HEK293T (cell line): ENCODE measurements at regions not wholly inside any gene's neighbourhood (a gene's known extent, or its start where the extent isn't known, plus 50 kb on each side); places are given as distances from the start of the nearest gene placed in this dataset.

Experiments used
- ARNT ChIP-seq: fragments of 450-650 bp; IDR thresholded peaks from 2 replicates; pipeline ENCODE4 v1.6.1; 2017; ENCODE audit warnings: mild to moderate bottlenecking
- FOXA1 ChIP-seq: fragments of 450-650 bp; IDR thresholded peaks from 2 replicates; pipeline ENCODE4 v1.6.1; 2016; ENCODE audit warnings: mild to moderate bottlenecking
- FOXK2 ChIP-seq: fragments of 450-650 bp; IDR thresholded peaks from 2 replicates; pipeline ENCODE4 v1.6.1; 2016; ENCODE audit warnings: mild to moderate bottlenecking
- FOXM1 ChIP-seq: fragments of 450-650 bp; IDR thresholded peaks from 2 replicates; pipeline ENCODE4 v1.6.1; 2017; ENCODE audit warnings: mild to moderate bottlenecking, borderline replicate concordance
- HDGF ChIP-seq: fragments of 450-650 bp; IDR thresholded peaks from 2 replicates; pipeline ENCODE4 v1.6.1; 2017; ENCODE audit warnings: antibody characterized with exemption, borderline replicate concordance
- NFRKB ChIP-seq: fragments of 450-650 bp; IDR thresholded peaks from 2 replicates; pipeline ENCODE4 v1.6.1; 2016; ENCODE audit warnings: mild to moderate bottlenecking, moderate library complexity
- PKNOX1 ChIP-seq: fragments of 450-650 bp; IDR thresholded peaks from 2 replicates; pipeline ENCODE4 v1.6.1; 2016
- SP1 ChIP-seq: fragments of 450-650 bp; IDR thresholded peaks from 2 replicates; pipeline ENCODE4 v1.6.1; 2017
- SUZ12 ChIP-seq: fragments of 450-650 bp; IDR thresholded peaks from 2 replicates; pipeline ENCODE4 v1.6.1; 2016; ENCODE audit warnings: mild to moderate bottlenecking
- TARDBP ChIP-seq: fragments of 450-650 bp; IDR thresholded peaks from 2 replicates; pipeline ENCODE4 v1.6.1; 2016

- TF ChIP-seq PKNOX1 (no peak), HDGF (no peak), SP1 (no peak), FOXA1 (no peak), NFRKB (no peak), TARDBP (no peak), FOXK2 (no peak), ARNT (no peak), FOXM1 (no peak), SUZ12 (no peak)
These were observed 218.2 kb upstream of the NR5A2 start for GRCh38 chr1:199809311-199809710.
